ENCODE measurements at regions not wholly inside any gene's neighbourhood (a gene's known extent, or its start where the extent isn't known, plus 50 kb on each side); places are given as distances from the start of the nearest gene placed in this dataset.

DNA sequence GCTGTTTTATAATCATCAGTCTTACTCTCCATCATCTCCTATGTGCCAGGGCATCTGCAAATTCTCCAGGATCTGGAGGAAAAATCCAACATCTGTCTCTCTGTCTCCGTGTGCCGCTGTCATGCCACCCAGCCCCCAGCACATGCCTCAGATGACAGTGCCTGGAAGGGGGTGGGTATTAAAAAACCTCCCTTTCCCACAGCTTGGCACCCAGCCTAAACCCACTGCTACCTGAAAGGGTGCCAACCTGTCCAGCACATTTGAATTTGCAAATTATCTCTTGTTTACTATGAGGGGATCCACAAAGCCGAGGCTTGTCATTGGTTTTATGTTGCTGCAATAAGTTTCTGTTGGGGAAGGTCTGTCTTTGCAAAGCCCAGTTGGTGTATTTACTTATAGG lies 73.1 kb downstream of the EMX2 start:
- CTCF ChIA-PET = no interaction called here

More for the DNA sequence above, 73.1 kb downstream of the EMX2 start:
- H3K27ac ChIP-seq (ENCODE audit: low read depth, low read length) = no peak overlapping the region
- BruUV-seq (replicated peaks) = no TSS peak
- intact Hi-C loops (cut with micrococcal nuclease) = no loop called here
- RAD21 ChIA-PET (ENCODE audit: low non-redundant PET in 1 of 2, low total read pairs in 2 of 2, uncharacterized antibody in 2 of 2, unreplicated experiment in 2 of 2) = no interaction called here
- peaks cover 55% of the 10 kb centered on the region for H3K27me3 ChIP-seq (ENCODE audit: insufficient read depth, low read length)
- H3K9me2 ChIP-seq (ENCODE audit: insufficient read depth) = no peaks in the 10 kb centered on the region
- H3K36me3 ChIP-seq (ENCODE audit: control insufficient read depth in 1 of 2, insufficient read depth in 2 of 2, low read length in 2 of 2) = no peaks in the 10 kb centered on the region
- H3K9me3 ChIP-seq (ENCODE audit: control insufficient read depth in 1 of 2, insufficient read depth in 1 of 2, low read depth in 1 of 2, low read length in 2 of 2) = no peaks in the 10 kb centered on the region
- H3K4me2 ChIP-seq (ENCODE audit: low read length) = no peak overlapping the region
- H3K9ac ChIP-seq (ENCODE audit: low read length) = no peak overlapping the region
- ATAC-seq = no peak
- TF ChIP-seq EGR1 (IDR thresholded peaks at IDR 0.05; ENCODE audit: low read depth) = no peak
- TF ChIP-seq EZH2 (IDR thresholded peaks at IDR 0.05) = no peak
- no peak for TF ChIP-seq POLR2AphosphoS5 (IDR thresholded peaks at IDR 0.05; ENCODE audit: low read depth, low read length)
- no peak for TF ChIP-seq JUND (IDR thresholded peaks at IDR 0.05)
- no peak for TF ChIP-seq POLR2A (IDR thresholded peaks at IDR 0.05; ENCODE audit: borderline replicate concordance, extremely low read depth, insufficient read depth, insufficient read length)
- TF ChIP-seq ELF1 (IDR thresholded peaks at IDR 0.05; ENCODE audit: borderline replicate concordance, low read depth) = no peak
- TF ChIP-seq REST (IDR thresholded peaks at IDR 0.05; ENCODE audit: low read depth) = no peak
- TF ChIP-seq, protein P1, sequence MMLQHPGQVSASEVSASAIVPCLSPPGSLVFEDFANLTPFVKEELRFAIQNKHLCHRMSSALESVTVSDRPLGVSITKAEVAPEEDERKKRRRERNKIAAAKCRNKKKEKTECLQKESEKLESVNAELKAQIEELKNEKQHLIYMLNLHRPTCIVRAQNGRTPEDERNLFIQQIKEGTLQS (IDR thresholded peaks at IDR 0.05) = no peak
- TF ChIP-seq FOSL1 (IDR thresholded peaks at IDR 0.05; ENCODE audit: low read depth) = no peak
- no peak for TF ChIP-seq CBX3 (IDR thresholded peaks at IDR 0.05; ENCODE audit: low read depth)
- TF ChIP-seq SP1 (IDR thresholded peaks at IDR 0.05; ENCODE audit: low read depth) = no peak
- no peak for TF ChIP-seq RAD21 (IDR thresholded peaks at IDR 0.05; ENCODE audit: low read depth)
- no peak for TF ChIP-seq EZH2phosphoT487 (IDR thresholded peaks at IDR 0.05; ENCODE audit: borderline replicate concordance)
- TF ChIP-seq CTCF (IDR thresholded peaks at IDR 0.05 in 2 of 3, conservative IDR thresholded peaks at IDR 0.05 in 1 of 3; ENCODE audit: borderline replicate concordance in 1 of 3, insufficient read depth in 1 of 3, low read depth in 2 of 3, low read length in 2 of 3) = no peak
- no peaks in the 10 kb centered on the region for H3K4me1 ChIP-seq (ENCODE audit: control insufficient read depth in 1 of 2, insufficient read depth in 2 of 2, low read length in 2 of 2)
- no peak overlapping the region for H2AFZ ChIP-seq (ENCODE audit: low read depth, low read length, poor library complexity, severe bottlenecking)
- H4K20me1 ChIP-seq (ENCODE audit: insufficient read depth) = no peaks in the 10 kb centered on the region
- no peak overlapping the region for H3K4me3 ChIP-seq (replicated peaks in 1 of 2; ENCODE audit: low read depth in 1 of 2, low read length in 2 of 2)
- H3K79me2 ChIP-seq (ENCODE audit: insufficient read depth, low read length) = no peaks in the 10 kb centered on the region
- POLR2A ChIA-PET = no interaction called here
- no peak for DNase-seq (ENCODE audit: low read depth, low spot score)
